Keratinocyte (primary cell): ENCODE measurements at regions not wholly inside any gene's neighbourhood (a gene's known extent, or its start where the extent isn't known, plus 50 kb on each side); places are given as distances from the start of the nearest gene placed in this dataset.

ENCODE experiments used
- DNase-seq: peaks from one replicate; pipeline ENCODE4 v3.0.0-alpha.2; 2011; ENCODE audit warnings: low read depth, missing footprints, low spot score
- FAIRE-seq: peaks from 2 replicates; lab custom pipeline; 2011; peaks lifted over from hg19 to GRCh38; lab: Jason Lieb, UNC
- H2AFZ ChIP-seq: 2 replicates; pipeline ENCODE4 v1.6.0; 2012; ENCODE audit warnings: low read length, control low read depth, inconsistent platforms; ENCODE audit not compliant: control insufficient read depth
- H3K27ac ChIP-seq: 2 replicates; pipeline ENCODE4 v1.5.1; 2011; ENCODE audit warnings: low read length; ENCODE audit not compliant: control insufficient read depth, insufficient read depth
- H3K27me3 ChIP-seq: 3 replicates; pipeline ENCODE4 v1.6.0; 2011; ENCODE audit warnings: low read length; ENCODE audit not compliant: control insufficient read depth, insufficient read depth; ENCODE audit errors: extremely low read depth
- H3K36me3 ChIP-seq, 2 experiments: 2 replicates in 1 of 2; 3 replicates in 1 of 2; pipeline ENCODE4 v1.5.1; 2011; ENCODE audit warnings: low read length in 2 of 2, mild to moderate bottlenecking in 1 of 2; ENCODE audit not compliant: control insufficient read depth in 2 of 2, insufficient read depth in 2 of 2; ENCODE audit errors: extremely low read depth in 1 of 2
- H3K4me1 ChIP-seq: 3 replicates; pipeline ENCODE4 v1.5.1; 2011; ENCODE audit warnings: low read length; ENCODE audit not compliant: control insufficient read depth, insufficient read depth; ENCODE audit errors: extremely low read depth
- H3K4me2 ChIP-seq: 3 replicates; pipeline ENCODE4 v1.6.0; 2011; ENCODE audit warnings: low read depth, low read length; ENCODE audit not compliant: control insufficient read depth, insufficient read depth; ENCODE audit errors: extremely low read depth
- H3K4me3 ChIP-seq, 3 experiments: fragments of 200-600 bp in 1 of 3; sonication (generic) in 1 of 3; 2 replicates in 2 of 3; 3 replicates in 1 of 3; pipeline ENCODE4 v1.5.1; 2011 to 2016; ENCODE audit warnings: low read length in 3 of 3, mild to moderate bottlenecking in 3 of 3, control low read depth in 2 of 3, inconsistent platforms in 1 of 3, low read depth in 1 of 3, mixed read lengths in 1 of 3, mixed run types in 1 of 3, moderate library complexity in 1 of 3; ENCODE audit not compliant: control insufficient read depth in 2 of 3, insufficient read depth in 2 of 3; ENCODE audit errors: extremely low read depth in 1 of 3
- H3K79me2 ChIP-seq: 2 replicates; pipeline ENCODE4 v1.6.0; 2012; ENCODE audit warnings: low read length; ENCODE audit not compliant: control insufficient read depth, insufficient read depth
- H3K9ac ChIP-seq: 3 replicates; pipeline ENCODE4 v1.6.0; 2011; ENCODE audit warnings: low read length; ENCODE audit not compliant: control insufficient read depth, insufficient read depth; ENCODE audit errors: extremely low read depth
- H3K9me1 ChIP-seq: 3 replicates; pipeline ENCODE4 v1.6.0; 2011; ENCODE audit warnings: low read length; ENCODE audit not compliant: control insufficient read depth, insufficient read depth; ENCODE audit errors: extremely low read depth
- H3K9me3 ChIP-seq: 2 replicates; pipeline ENCODE4 v1.5.1; 2012; ENCODE audit warnings: low read depth, low read length; ENCODE audit not compliant: control insufficient read depth
- H4K20me1 ChIP-seq: 3 replicates; pipeline ENCODE4 v1.6.0; 2011; ENCODE audit warnings: low read length; ENCODE audit not compliant: control insufficient read depth, insufficient read depth; ENCODE audit errors: extremely low read depth
- EZH2 ChIP-seq: IDR thresholded peaks from one replicate; pipeline ENCODE4 v1.6.1; 2012; ENCODE audit warnings: inconsistent platforms, mild to moderate bottlenecking, low read length, moderate library complexity
- dilution Hi-C: fragments of 300-500 bp; cut with MboI; formaldehyde crosslinking; loops from one replicate; pipeline ENCODE4 v1.7.0; 2020; ENCODE audit warnings: low sequenced_read_pairs; ENCODE audit not compliant: extremely low pct_ligation_motif_present
- TF ChIP-seq, protein P1 (sequence below), 3 experiments: IDR thresholded peaks in 1 of 3; conservative IDR thresholded peaks in 1 of 3; optimal IDR thresholded peaks in 1 of 3; 2 replicates in 2 of 3; 3 replicates in 1 of 3; pipeline versions ENCODE3 to v1.5.1; 2011; ENCODE audit warnings: low read length in 3 of 3, mild to moderate bottlenecking in 3 of 3, moderate library complexity in 2 of 3, control low read depth in 1 of 3, inconsistent platforms in 1 of 3; ENCODE audit not compliant: insufficient read depth in 2 of 3; ENCODE audit errors: extremely low read depth in 1 of 3

DNA sequence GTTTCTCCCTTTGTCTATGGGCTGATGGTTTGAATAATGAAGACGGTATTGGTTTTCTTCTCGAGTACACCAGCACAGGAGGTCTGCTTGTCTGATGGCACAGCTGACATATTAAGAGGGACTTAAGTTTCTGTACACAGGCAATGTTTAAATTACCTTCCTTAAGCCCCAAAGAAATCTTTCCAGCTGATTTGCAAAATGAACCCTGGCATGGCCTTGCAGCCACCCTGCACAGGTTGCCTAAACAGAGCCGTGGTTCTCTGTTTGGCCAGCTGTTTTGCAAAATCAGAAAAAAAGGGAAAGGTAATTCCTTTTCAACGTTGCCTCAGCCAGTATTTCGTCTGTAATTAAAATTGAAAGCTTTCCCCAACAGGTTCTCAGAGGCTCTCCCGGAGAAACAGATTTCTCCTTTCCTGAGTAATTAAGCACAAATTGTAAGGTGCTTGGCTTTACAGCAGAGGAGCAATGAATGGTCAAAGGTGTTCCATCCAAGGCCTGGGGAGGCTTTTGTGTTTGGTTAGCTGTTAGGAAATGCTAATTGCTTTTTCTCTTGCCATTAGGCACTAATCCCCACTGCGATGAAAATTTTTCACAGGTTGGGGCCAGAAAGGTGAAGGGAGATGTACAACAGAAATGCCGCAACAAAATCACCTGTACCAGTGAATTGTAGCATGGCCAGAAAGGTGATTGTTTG lies 138.9 kb downstream of the RASEF start:
- Histone ChIP-seq H2AFZ (no peak overlapping the region), H3K27me3 (no peaks in the 10 kb centered on the region), H3K79me2 (no peaks in the 10 kb centered on the region), H3K9me1 (no peaks in the 10 kb centered on the region), H3K9ac (no peak overlapping the region), H3K36me3 (no peaks in the 10 kb centered on the region), H3K4me3 (no peak overlapping the region), H3K9me3 (no peaks in the 10 kb centered on the region), H3K27ac (no peak overlapping the region), H3K4me2 (no peak overlapping the region), H3K4me1 (no peaks in the 10 kb centered on the region), H4K20me1 (no peaks in the 10 kb centered on the region)
- no peak for DNase-seq
- no peak for TF ChIP-seq EZH2
- TF ChIP-seq, protein P1, sequence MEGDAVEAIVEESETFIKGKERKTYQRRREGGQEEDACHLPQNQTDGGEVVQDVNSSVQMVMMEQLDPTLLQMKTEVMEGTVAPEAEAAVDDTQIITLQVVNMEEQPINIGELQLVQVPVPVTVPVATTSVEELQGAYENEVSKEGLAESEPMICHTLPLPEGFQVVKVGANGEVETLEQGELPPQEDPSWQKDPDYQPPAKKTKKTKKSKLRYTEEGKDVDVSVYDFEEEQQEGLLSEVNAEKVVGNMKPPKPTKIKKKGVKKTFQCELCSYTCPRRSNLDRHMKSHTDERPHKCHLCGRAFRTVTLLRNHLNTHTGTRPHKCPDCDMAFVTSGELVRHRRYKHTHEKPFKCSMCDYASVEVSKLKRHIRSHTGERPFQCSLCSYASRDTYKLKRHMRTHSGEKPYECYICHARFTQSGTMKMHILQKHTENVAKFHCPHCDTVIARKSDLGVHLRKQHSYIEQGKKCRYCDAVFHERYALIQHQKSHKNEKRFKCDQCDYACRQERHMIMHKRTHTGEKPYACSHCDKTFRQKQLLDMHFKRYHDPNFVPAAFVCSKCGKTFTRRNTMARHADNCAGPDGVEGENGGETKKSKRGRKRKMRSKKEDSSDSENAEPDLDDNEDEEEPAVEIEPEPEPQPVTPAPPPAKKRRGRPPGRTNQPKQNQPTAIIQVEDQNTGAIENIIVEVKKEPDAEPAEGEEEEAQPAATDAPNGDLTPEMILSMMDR (optimal IDR thresholded peaks at IDR 0.05 in 1 of 3, IDR thresholded peaks at IDR 0.05 in 1 of 3, conservative IDR thresholded peaks at IDR 0.05 in 1 of 3; ENCODE audit: extremely low read depth in 1 of 3, insufficient read depth in 2 of 3, low read length in 3 of 3) = no peak
- FAIRE-seq = no peak
- dilution Hi-C loops = no loop called here
